ENCODE measurements at regions not wholly inside any gene's neighbourhood (a gene's known extent, or its start where the extent isn't known, plus 50 kb on each side); places are given as distances from the start of the nearest gene placed in this dataset.

DNA sequence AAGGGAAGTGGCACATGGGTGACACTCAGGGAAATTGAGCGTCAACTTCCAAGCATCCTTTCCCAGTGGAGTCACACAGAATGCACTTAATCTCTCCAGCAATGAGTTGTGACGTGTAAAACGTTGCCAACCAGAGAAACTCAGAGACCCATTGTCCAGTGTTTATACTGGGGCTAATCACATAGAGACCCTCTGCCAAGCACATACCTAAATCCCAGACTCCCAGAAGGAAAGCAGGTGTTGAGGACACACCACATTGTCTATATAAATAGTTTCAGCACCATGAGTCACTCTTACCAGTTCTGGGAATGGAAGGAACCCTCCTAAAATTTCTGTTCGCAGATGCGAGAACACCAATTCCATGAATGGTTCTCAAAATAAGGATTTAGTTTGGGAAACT is 76.4 kb upstream of the BET1 start:
- H3K27ac ChIP-seq (ENCODE audit: low read length), result no peak overlapping the region
- H3K4me3 ChIP-seq (ENCODE audit: low read length), result no peak overlapping the region
- H3K9me3 ChIP-seq (ENCODE audit: low read length), result no peaks in the 10 kb centered on the region
- no peaks in the 10 kb centered on the region for H3K36me3 ChIP-seq (ENCODE audit: insufficient read depth, low read length)
- no peak overlapping the region for H2AFZ ChIP-seq (ENCODE audit: low read depth, low read length)
- H3K4me2 ChIP-seq (ENCODE audit: low read length), result no peak overlapping the region
- no peaks in the 10 kb centered on the region for H4K20me1 ChIP-seq (ENCODE audit: insufficient read depth)
- no peaks in the 10 kb centered on the region for H3K79me2 ChIP-seq (replicated peaks; ENCODE audit: insufficient read depth, low read length)
- no peaks in the 10 kb centered on the region for H3F3A ChIP-seq (ENCODE audit: insufficient read depth, low read length, poor library complexity, severe bottlenecking)
- H3K9me2 ChIP-seq (ENCODE audit: insufficient read depth, low read length), result no peaks in the 10 kb centered on the region
- no peak overlapping the region for H3K9ac ChIP-seq (ENCODE audit: low read length)
- H3K27me3 ChIP-seq (ENCODE audit: insufficient read depth, low read depth, low read length), result no peaks in the 10 kb centered on the region
- TF ChIP-seq RAD21 (conservative IDR thresholded peaks at IDR 0.05) (no peak), POLR2AphosphoS5 (IDR thresholded peaks at IDR 0.05) (no peak), MXI1 (conservative IDR thresholded peaks at IDR 0.05; ENCODE audit: poor library complexity, severe bottlenecking) (no peak), SMC3 (conservative IDR thresholded peaks at IDR 0.05; ENCODE audit: poor library complexity) (no peak), EZH2 (IDR thresholded peaks at IDR 0.05; ENCODE audit: borderline replicate concordance, insufficient read depth, low read length, poor library complexity, severe bottlenecking) (no peak)
- TF ChIP-seq, protein P1, sequence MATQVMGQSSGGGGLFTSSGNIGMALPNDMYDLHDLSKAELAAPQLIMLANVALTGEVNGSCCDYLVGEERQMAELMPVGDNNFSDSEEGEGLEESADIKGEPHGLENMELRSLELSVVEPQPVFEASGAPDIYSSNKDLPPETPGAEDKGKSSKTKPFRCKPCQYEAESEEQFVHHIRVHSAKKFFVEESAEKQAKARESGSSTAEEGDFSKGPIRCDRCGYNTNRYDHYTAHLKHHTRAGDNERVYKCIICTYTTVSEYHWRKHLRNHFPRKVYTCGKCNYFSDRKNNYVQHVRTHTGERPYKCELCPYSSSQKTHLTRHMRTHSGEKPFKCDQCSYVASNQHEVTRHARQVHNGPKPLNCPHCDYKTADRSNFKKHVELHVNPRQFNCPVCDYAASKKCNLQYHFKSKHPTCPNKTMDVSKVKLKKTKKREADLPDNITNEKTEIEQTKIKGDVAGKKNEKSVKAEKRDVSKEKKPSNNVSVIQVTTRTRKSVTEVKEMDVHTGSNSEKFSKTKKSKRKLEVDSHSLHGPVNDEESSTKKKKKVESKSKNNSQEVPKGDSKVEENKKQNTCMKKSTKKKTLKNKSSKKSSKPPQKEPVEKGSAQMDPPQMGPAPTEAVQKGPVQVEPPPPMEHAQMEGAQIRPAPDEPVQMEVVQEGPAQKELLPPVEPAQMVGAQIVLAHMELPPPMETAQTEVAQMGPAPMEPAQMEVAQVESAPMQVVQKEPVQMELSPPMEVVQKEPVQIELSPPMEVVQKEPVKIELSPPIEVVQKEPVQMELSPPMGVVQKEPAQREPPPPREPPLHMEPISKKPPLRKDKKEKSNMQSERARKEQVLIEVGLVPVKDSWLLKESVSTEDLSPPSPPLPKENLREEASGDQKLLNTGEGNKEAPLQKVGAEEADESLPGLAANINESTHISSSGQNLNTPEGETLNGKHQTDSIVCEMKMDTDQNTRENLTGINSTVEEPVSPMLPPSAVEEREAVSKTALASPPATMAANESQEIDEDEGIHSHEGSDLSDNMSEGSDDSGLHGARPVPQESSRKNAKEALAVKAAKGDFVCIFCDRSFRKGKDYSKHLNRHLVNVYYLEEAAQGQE (IDR thresholded peaks at IDR 0.05; ENCODE audit: borderline replicate concordance), result no peak

DNA sequence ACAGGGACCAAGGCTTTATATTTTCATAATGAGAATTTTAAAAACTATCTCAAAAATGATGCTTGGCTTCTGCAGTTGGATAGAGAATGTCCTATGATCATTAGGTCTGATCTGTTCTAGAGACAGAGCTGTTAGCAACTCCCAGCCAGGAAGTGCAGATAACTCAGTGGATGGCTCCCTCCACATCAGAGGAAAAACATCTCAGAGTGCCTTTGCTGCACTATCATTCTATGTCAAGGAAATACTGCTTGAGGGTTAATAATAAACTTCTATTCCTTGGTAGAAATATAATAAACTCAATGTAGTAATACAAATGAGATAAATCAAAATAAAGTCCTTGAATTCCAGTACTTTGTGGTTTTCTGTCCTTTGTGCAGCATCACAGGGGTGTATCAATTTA is 78.0 kb upstream of the BET1 start:
- Histone ChIP-seq H3K9me3 (ENCODE audit: low read length) (no peaks in the 10 kb centered on the region), H3K4me3 (ENCODE audit: low read length) (no peak overlapping the region), H3K4me2 (ENCODE audit: low read length) (no peak overlapping the region), H3K9me2 (ENCODE audit: insufficient read depth, low read length) (no peaks in the 10 kb centered on the region), H4K20me1 (ENCODE audit: insufficient read depth) (no peaks in the 10 kb centered on the region), H3K36me3 (ENCODE audit: insufficient read depth, low read length) (no peaks in the 10 kb centered on the region), H3F3A (ENCODE audit: insufficient read depth, low read length, poor library complexity, severe bottlenecking) (no peaks in the 10 kb centered on the region), H3K9ac (ENCODE audit: low read length) (no peak overlapping the region), H3K27ac (ENCODE audit: low read length) (no peak overlapping the region), H3K27me3 (ENCODE audit: insufficient read depth, low read depth, low read length) (no peaks in the 10 kb centered on the region), H3K79me2 (replicated peaks; ENCODE audit: insufficient read depth, low read length) (no peaks in the 10 kb centered on the region), H2AFZ (ENCODE audit: low read depth, low read length) (no peak overlapping the region)
- TF ChIP-seq, protein P2, sequence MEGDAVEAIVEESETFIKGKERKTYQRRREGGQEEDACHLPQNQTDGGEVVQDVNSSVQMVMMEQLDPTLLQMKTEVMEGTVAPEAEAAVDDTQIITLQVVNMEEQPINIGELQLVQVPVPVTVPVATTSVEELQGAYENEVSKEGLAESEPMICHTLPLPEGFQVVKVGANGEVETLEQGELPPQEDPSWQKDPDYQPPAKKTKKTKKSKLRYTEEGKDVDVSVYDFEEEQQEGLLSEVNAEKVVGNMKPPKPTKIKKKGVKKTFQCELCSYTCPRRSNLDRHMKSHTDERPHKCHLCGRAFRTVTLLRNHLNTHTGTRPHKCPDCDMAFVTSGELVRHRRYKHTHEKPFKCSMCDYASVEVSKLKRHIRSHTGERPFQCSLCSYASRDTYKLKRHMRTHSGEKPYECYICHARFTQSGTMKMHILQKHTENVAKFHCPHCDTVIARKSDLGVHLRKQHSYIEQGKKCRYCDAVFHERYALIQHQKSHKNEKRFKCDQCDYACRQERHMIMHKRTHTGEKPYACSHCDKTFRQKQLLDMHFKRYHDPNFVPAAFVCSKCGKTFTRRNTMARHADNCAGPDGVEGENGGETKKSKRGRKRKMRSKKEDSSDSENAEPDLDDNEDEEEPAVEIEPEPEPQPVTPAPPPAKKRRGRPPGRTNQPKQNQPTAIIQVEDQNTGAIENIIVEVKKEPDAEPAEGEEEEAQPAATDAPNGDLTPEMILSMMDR (IDR thresholded peaks at IDR 0.05; ENCODE audit: poor library complexity, severe bottlenecking), result no peak
- TF ChIP-seq SMC3 (conservative IDR thresholded peaks at IDR 0.05; ENCODE audit: poor library complexity) (no peak), RAD21 (conservative IDR thresholded peaks at IDR 0.05) (no peak), EP300 (conservative IDR thresholded peaks at IDR 0.05; ENCODE audit: poor library complexity, severe bottlenecking) (no peak), POLR2AphosphoS5 (IDR thresholded peaks at IDR 0.05) (no peak), TAF1 (IDR thresholded peaks at IDR 0.05; ENCODE audit: low read depth) (no peak), EZH2 (IDR thresholded peaks at IDR 0.05; ENCODE audit: borderline replicate concordance, insufficient read depth, low read length, poor library complexity, severe bottlenecking) (no peak), MXI1 (conservative IDR thresholded peaks at IDR 0.05; ENCODE audit: poor library complexity, severe bottlenecking) (no peak)
- TF ChIP-seq, protein P1 (IDR thresholded peaks at IDR 0.05; ENCODE audit: borderline replicate concordance), result no peak
